ENCODE measurements at regions not wholly inside any gene's neighbourhood (a gene's known extent, or its start where the extent isn't known, plus 50 kb on each side); places are given as distances from the start of the nearest gene placed in this dataset.

GRCh38 chr13:85675151-85675907 is 123.9 kb downstream of the SLITRK6 start:
- TF ChIP-seq GATA3 (IDR thresholded peaks at IDR 0.05; ENCODE audit: low read depth, low read length) (no peak), GATA2 (IDR thresholded peaks at IDR 0.05; ENCODE audit: low read depth, low read length) (no peak)
